HG03196 (cell line): ENCODE measurements at regions not wholly inside any gene's neighbourhood (a gene's known extent, or its start where the extent isn't known, plus 50 kb on each side); places are given as distances from the start of the nearest gene placed in this dataset.

ENCODE experiments used
- ATAC-seq: cut with Tn5 transposase; IDR thresholded peaks from one replicate; pipeline ENCODE4 v1.9.1; 2021; ENCODE audit not compliant: unreplicated experiment

DNA sequence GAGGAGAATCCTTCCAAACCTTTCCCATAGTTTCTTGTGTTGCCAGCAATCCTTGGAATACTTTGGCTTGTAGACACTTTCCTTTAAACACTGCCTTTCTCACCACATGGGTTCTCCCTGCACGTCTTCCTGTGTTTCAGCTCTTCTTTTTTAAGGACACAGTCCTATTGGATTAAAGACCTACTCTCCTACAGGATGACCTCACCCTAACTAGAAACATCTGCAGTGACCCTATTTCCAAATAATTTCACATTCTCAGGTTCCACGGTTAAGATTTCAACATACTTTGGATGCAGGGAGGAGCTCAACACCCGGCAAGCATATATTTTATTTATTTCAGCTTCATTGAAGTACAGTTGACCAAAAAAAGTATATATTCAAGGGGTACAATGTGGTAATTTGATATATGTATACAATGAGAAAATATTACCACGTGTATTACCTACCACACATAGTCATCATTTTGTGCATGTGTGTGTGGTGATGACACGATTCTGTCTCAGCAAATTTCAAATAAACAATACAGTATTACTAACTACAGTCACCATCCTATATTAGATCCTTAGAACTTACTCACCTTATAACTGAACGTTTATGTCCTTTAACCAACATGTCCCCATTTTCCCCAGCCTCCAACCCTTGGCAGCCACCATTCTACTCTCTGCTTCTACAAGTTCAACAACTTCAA, 745.0 kb downstream of the CBLN2 start:
- ATAC-seq, result no peak

DNA sequence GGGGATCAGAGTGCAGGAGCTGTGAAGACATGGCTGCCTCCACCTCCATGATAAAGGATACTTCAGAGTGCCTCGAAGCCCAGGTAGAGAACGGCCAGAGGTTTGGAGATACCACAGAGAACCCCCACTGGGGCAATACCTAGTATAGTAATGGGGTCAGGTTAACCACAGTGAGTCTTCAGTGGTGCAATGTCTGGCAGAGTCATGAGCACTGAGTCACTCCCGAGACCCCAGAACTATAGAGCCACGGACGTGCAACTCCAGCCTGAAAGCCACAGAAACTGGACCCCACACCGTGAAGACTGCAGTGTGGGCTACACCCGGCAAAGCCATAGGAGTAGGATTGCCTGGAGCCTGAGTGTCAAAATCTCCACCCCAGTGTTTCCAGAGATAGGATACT, 746.6 kb downstream of the CBLN2 start:
- no peak for ATAC-seq

DNA sequence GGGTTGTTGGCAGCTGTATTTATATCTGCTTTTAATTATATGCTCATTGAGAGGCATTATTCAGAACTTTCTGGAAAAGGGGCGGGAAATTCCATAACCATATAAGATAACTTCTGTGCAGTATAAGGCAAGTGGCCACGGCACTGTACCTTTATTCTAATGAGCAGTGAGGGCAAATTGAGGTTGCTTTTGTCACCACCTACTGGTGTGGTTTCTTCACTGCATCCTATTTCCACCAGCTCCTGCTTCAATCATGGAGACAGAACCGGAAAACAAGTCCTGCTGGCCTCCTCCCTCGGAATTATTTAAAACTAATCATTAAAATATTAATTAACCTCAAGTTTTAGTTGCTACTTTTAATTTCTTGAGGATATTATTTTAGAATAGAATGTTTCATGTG, 759.4 kb downstream of the CBLN2 start:
- ATAC-seq, result no peak

DNA sequence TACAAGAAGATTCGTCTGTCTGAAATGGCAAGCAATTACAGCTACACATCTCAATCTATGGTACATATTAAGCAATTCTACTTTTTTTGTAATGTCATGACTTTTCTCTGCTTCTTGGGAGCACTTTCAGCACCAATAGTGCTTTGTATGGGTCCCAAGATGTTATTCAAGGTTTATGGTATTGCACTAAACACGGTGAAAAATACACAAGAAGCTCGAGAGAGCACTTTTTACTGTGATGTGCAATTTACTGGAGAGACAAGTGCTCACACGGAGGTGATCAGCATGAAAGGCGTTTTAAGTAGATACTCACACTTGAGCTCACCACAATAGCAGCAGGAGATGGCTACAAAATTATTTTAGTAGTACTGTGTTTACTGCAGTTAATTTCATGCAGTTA, 783.6 kb downstream of the CBLN2 start:
- no peak for ATAC-seq

DNA sequence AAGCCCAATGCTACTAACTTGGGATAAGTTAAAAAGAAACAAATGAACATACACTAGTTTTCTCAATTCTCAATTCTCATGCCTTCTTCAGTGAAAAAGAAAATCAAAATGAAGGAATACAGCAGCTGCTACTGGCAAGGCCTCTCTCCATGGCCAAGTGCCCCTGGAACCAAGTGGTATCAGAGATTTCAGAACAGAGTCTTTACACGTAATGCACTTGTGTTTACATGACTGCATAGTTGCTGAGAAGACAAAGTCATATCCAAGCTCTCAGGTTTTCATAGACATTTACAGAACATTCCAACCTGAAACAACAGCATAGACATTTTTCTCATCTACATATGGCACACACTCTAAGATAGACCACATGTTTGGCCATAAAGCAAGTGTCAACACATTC, 789.9 kb downstream of the CBLN2 start:
- no peak for ATAC-seq

DNA sequence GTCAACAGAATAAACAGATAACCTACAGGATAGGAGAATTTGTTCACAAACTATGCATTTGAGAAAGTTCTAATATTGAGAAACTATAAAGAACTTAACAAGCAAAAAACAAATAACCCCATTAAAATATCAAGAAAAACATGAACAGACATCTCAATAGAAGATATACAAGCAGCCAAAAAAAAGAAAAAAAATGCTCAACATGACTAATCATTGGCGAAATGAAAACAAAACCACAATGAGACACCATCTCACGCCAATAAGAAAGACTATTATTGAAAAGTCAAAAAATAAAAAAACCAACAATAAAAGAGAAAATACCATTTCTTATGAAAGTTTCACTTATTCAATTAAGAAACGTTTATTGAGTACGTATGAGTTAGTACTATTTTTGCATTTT, 800.5 kb downstream of the CBLN2 start:
- no peak for ATAC-seq

DNA sequence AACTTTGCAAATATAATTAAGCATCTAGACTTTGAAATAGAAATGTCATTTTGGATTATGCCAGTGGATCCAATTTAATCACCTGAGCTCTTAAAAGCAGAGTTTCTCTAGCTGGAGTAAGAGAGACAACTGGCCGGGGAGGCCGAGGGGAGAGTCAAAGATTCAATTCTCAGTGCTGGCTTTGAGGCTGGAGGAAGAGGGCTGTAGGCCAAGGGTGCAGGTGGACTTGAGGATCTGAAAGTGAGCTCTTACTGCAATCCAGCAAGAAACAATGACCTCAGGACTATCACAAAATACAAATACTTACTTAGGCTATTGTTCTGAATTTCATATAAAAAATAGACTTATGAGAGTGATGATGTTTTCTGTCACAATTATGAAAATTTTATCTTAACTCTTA, 814.5 kb downstream of the CBLN2 start:
- no peak for ATAC-seq

DNA sequence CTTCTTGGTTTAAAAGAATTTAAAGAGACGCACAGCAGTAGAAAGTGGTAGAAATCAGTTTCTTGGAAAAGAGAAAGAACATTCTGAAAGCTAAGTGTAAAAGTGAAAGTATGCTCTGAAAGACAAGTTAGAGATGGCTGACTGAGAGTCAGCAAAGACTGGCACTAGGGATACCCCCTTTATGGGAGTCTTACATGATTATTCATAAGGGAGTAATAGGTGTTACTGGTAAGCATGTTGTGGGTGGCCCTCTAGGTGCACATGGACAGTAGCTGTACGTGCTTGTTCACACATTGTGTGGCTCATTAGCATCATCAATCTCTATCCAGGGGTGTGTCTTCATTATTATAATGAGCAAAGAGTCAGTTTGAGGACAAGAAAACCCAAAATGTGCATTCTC, 816.2 kb downstream of the CBLN2 start:
- no peak for ATAC-seq

DNA sequence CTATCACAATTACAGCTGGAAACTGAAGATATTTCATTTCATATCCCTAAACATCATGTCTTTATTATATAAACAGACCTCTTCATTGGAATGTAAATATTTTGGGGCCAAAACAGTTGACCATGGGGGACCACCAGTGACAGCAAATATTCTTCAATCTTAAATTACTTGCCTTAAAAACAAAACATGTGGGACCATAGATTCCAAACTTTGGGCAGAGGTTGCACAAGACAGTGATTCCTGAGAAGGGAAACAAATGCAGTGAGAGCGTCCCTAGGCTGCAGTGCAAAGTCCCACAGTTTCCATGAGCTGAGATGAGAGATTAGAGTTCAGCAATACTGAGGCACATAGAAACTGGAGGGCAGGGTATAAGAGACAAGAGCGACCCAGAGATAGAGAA, 818.9 kb downstream of the CBLN2 start:
- no peak for ATAC-seq

DNA sequence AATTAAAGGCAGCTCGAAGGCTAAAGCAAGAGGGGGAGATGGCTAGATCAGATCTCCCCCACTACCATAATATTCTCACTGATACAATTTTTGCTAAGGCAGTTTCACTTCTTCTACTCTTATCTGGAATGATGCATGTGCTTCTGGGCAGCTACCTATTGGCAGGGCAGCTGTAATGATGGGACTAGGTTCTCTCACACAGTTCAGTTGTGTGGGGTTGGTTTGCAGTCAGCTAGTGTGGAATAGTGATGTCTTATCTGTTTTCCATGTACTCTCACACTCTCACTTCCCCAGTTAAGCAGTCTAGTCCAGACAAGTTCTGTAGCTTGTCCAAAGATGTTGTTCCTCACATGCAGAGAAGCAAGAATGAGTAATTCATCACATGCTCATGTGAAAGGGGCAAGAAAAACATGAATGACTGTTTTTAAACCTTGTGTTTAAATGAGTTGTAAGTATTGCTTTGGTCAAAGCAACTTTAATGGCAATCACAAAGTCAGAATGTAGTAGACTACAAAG, 836.1 kb downstream of the CBLN2 start:
- no peak for ATAC-seq

DNA sequence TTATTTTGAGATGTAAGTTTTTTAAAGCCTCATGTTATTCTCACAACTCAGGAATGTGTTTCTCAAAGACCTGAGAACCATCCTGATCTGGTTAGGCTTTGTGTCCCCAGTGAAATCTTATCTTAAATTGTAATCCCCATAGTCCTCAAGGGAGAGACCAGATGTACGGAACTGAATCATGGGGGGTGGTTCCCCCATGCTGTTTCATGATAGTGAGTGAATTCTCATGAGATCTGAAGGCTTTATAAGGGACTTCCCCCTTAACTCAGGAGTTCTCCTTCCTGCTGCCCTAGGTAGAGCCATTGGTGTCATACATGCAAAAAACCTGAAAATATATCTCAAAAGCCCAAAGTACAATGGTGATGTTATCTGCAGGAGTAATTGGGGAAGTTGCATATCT, 836.7 kb downstream of the CBLN2 start:
- no peak for ATAC-seq

DNA sequence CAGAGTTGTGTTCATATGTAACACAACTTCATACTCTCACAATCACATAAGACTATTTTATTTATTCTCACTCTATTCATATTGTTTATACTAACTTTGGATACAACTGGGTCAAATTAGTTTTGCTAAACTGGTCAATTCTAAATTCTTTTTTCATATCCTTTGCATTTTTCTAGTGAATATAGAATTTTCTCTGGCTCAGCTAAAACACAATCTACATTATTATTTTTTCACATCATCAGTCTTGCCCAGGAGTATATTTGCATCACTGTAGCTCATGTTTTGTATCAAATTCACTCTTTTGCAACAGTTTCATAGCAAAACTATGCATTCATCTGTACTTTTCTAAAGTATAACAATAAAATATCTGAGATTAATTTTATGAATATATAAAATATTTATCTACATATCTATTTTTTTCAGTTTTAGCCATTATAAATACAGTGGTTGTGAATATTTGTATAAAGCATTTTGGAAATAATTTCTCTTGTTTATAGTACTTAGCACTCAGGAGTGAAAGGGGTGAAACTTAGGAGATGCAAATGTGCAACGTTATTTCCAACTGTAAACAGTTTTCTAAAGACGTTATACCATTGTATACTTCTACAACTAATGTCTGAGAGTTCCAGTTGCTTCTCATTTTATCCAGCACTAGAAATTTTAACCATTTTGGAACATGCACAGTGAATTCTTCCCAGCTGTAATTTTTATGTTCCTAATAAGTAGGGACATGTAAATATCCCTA, 854.6 kb downstream of the CBLN2 start:
- ATAC-seq, result no peak

DNA sequence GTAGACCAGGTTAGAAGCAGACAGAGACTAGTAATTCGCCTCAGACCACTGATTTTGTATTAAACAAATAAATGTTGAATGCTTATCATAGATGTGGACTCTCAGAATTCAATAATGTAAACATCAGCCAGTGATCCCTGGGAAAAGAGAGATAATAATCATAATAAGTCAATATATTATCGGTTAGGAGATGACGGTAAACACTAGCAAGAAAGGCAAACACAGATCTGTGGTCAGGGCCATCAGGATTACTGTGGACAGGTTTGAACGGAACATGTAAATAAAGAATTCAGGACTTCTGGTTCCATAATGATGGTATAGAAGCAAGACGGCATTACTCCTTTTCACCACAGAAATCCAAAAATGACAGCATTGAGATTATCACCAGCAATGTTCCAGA, 861.6 kb downstream of the CBLN2 start:
- ATAC-seq, result no peak

DNA sequence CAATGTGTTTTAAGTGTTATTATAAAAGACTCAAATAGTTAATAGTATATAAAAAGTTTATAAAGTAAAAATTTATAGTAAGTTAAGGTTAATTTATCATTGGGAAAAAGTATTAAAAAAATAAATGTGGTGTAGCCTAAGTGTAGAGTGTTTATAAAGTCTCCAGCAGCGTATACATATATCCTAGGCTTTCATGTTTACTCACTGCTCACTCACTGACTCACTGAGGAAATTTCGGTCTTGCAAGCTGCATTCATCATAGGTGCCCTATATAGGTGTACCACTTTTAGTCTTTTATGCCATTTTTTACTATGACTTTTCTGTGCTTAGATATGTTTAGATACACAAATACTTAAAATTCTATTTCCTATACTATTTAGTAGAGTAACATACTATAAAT, 866.0 kb downstream of the CBLN2 start:
- no peak for ATAC-seq

DNA sequence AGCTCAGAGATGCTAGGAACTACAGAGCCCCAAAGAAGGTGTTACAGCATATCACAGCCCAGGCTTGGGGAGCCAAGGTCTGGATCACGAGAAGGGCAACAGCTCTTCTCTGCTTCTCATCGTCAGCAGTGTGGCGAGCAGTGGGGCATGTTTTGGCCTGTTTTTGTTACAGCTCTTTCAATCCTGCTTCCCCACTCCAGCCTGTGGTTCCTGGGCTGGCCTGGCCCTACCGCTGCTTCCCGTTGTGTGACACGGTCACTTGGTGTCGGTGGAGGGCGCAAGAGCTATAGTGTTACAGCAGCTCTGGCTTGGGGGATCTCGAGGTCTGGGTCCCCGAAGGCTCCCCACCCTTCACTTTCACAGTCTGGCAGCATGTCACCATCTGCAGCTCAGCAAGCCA, 870.2 kb downstream of the CBLN2 start:
- ATAC-seq, result no peak

DNA sequence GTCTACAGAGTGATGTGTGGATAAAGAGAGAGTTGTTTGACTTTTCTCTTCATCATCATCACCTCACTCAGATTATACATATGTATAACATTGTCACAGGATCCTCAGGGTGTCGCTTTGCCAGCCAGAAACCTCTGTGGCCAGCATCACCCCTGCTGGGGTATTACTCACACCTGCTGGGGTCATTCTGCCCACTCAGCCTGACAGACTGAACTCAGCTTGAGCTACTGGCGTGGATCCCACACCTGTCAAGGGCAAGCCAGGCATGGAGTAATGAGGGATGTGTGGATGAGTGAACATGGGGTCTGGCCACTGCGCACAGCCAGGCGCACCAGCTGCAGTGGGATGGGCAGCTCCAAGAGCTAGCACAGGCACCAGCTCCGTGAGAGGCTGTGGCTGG, 870.6 kb downstream of the CBLN2 start:
- no peak for ATAC-seq

DNA sequence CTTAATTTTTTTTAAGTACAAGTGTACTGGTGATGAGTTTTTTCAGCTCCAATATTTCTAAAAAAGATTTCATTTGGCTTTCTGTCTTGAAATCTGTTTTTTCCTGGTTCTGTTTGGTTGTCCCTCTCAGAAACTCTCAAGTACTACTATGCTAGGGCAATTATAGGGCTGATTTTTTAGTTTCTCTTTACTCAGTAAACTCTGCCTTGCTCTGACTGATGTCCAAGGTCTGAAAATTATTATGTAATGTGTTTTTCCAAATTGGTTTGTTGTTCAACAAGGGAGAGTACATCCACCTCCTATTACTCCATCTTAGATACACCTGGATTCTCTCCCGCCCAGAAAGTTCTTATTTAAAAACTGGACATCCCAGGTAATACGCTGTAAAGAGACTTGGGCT, 877.7 kb downstream of the CBLN2 start:
- no peak for ATAC-seq

DNA sequence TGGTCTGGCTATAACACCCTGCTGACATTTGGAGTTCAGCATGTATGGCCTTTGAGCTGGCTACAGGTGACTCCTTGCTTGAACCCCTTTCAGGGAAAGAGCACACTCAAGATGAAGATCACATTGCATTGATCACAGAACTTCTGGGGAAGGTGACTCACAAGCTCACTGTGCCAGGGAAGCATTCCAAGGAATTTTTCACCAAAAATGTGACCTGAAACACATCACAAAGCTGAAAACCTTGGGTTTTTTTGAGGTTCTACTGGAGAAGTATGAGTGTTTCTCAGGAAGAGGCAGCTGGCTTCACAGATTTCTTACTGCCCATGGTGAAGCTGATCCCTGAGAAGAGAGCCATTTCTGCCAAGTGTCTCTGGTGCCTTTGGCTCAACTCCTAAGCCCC, 879.0 kb downstream of the CBLN2 start:
- ATAC-seq, result no peak

DNA sequence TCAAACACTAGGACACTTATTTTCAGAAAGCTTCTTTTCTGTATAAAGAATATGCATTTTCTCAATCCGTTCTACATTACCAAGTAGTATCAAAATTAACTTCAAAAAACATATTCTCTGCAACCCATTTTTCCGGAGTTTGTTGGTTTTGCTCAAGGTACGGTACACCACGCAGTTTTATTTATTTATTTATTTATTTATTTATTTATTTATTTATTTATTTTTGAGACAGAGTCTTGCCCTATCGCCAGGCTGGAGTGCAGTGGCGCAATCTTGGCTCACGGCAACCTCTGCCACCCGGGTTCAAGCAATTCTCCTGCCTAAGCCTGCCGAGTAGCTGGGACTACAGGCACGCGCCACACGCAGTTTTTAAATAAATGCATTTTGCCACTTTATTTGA, 900.3 kb downstream of the CBLN2 start:
- ATAC-seq, result no peak

DNA sequence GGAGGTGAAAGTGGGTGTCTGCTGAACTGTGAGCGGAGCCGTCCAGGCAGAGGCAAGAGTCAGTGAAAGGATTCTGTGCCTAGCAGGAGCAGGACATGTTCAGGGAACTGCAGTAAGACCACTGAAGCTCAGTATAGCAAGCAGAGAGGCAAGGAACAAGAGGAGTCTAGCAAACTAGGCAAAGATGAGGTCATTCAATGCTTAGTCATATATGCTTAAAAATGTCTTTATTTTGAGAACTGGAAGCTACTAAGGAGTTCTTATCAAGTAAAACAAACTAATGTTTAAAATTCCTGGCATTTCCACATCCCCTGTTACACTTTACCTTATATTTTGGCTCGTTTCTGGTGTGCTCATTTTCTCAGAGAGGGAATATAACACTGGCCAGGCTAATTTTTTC, 913.4 kb downstream of the CBLN2 start:
- ATAC-seq, result no peak

DNA sequence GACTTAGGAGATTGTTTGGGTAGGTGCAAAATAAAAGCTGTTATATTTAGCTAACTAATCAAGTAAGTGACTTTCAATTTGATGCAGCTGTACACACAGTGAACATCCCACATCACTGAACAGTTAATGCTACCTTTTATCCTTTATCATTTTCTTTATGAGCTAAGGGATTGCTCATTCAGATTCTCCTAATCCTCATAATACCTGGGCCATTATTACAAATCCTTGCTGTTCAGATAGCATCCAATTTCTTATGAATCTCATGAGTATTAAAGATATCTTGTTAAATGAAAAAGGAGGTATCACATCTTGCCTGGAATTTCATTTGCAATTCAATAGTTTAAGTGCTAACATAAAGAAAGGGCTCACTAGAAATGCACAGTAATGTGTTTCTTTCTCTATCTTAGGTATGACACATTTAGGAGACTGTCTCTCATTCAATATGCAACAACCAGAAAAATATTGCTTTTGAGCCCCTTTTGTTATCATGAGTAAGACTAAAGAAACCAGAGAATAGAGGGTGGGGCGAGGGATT, 918.5 kb downstream of the CBLN2 start:
- ATAC-seq, result no peak

DNA sequence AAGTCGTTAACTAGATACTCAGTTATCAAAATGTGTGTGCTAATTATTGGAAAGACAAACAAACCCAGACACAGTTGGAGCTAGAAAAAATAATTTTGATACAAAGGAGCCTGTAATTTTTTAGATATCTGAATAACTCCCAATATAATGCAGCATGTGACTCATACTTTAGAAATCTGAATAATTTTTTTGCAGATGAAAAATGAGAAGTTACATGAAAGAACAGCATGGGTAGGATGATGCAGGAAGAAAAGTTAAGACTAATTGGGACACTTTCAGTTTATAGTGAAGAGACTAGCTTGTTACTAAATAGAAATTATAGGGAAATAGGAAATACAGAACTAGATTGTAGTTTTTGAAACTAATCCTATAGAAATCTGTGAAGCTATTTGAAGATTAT, 945.8 kb downstream of the CBLN2 start:
- ATAC-seq, result no peak
